ENCODE measurements at regions not wholly inside any gene's neighbourhood (a gene's known extent, or its start where the extent isn't known, plus 50 kb on each side); places are given as distances from the start of the nearest gene placed in this dataset.
"Not testable (repeated sequence)": the region's sequence is repeated elsewhere in the genome, so short reads cannot be mapped to it uniquely, and the experiment has no call there.

GRCh38 chr7:32222251-32222900 lies 152.2 kb upstream of the PDE1C start:
- DNase-seq, result no peak

DNA sequence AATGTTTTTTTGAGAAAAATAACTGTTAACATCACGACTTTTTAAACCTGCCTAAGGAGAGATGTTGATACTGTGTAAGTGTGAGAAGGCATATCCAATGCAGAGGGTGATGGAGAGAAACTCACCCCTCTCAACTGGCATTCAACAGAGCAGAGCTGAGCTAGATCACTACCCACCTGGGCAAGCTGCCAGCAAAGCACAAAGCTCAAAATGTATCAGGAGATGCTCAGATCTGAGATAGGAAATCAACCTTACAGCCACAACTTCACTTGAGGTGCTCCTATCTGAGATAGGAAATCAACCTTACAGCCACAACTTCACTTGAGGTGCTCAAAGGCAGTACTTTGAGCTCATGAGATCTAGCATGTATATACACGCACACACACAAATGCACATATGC lies 151.5 kb upstream of the PDE1C start:
- peak in 1 of 5 experiments; percentile 44 for DNase-seq

- no peak for DNase-seq
Observed at GRCh38 chr7:32221056-32221455, 150.8 kb upstream of the PDE1C start.

DNA sequence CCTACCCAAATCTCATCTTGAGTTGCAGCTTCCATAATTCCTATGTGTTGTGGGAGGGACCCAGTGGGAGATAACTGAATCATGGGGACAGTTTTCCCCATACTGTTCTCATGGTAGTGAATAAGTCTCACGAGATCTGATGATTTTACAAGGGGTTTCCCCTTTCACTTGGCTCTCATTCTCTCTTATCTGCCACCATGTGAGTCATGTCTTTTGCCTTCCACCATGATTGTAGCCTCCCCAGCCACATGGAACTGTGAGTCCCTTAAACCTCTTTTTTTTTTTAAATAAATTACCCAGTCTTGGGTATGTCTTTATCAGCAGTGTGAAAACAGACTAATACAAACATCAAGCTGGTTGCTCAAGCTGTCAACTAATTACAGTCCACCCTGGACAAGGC lies 149.6 kb upstream of the PDE1C start:
- not testable (repeated sequence) for DNase-seq

DNA sequence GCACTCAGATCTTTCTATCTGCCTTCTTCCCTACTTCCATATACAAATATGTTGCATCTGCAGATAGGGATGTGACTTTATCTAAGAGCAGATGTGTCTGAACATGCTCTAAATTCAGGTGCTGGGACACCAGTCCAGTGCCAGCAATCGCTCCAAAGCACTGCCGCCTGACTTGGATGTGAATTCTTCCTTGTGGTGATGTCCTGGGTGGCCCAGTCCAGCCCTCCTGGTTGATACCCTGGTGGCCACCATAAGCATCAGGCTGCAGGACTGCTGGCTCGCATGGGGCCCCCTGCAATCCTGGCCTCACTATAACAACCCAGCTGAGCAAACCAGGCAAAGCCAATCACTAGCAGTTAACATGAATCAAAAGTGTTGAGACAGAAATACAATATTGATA lies 149.2 kb upstream of the PDE1C start:
- no peak for DNase-seq

- no peak for DNase-seq
Observed at GRCh38 chr7:32218741-32219288, 148.6 kb upstream of the PDE1C start.

GRCh38 chr7:32218154-32218467 lies 147.9 kb upstream of the PDE1C start:
- DNase-seq, result no peak

- no peak for DNase-seq
Observed at GRCh38 chr7:32217341-32218153, 147.3 kb upstream of the PDE1C start.

DNA sequence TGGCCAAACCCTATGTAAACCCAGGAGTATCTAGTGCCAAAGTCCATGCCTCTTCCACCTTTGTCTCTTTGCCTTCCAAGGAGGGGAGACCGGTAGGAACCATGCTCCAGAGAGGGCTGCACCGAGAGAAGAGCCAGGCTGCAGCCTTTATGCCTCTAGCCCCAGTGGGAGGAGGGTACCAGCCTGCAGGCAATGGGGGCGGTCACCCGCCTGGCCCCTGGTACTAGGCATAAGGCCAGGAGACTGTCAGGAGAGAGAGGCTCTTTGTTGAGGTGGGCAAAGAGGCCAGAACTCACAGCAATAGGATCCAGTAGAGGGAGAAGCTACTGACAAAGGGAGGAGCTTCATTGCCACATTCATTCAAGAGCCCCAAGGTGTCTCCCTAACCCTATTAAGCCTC lies 146.6 kb upstream of the PDE1C start:
- no peak for DNase-seq

- DNase-seq, result no peak
Observed at GRCh38 chr7:32215697-32216096, 145.5 kb upstream of the PDE1C start.

DNA sequence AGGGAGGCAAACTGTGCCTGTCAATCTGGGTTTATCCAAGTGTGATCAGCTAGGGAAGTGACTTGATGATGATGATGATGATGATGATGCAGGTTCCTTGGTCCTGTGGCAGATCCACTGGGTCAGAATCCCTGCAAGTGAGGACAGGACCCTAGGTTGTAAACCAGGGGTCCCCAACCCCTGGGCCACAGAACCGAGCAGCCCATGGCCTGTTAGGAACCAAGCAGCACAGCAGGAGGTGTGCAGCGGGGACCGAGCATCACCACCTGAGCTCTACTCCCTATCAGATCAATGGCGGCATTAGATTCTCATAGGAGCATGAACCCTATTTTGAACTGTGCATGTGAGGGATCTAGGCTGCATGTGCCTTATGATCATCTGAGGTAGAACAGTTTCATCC lies 144.7 kb upstream of the PDE1C start:
- no peak for DNase-seq

DNA sequence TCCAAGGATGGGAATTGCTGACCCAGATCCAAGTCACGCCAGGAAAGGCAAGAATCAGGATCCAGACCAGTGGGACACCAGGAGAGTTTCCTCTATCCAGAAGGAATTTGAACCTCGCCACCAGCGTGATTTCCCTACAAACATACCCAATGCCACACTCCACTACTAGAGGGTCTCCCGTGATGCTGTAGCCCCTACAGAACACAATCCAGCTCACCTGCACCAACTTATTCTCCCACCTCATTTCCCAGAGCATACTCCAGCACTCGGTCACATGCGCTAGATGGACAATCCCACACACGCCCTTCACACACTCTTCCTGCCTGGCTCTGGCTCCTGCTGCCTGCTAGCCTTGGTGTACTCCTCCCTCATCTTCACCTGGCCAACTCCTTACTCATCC lies 142.1 kb upstream of the PDE1C start:
- DNase-seq, result no peak

GRCh38 chr7:32206987-32207386 lies 136.8 kb upstream of the PDE1C start:
- no peak for DNase-seq

DNA sequence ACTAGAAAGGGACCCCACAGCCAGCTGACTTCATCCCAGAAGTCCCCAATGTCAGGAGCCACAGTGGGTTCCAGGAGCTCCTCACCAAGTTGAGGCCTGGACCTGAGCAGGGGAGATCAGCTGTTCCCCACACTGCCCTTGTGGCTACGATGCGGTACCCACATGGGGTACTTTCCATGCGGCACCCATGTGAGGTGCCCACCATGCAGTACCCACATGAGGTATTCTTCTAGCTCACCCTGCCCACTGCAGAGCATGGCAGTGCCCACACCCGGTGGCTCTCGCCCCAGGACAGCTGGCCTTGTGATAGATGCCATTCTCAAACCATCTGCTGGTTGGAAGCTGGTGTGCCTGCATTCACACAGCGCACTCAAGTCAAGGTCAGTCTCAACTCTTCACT lies 136.3 kb upstream of the PDE1C start:
- no peak for DNase-seq

- not testable (repeated sequence) for DNase-seq
Observed at GRCh38 chr7:32205298-32205824, 135.2 kb upstream of the PDE1C start.

- DNase-seq, result peak in 1 of 5 experiments; percentile 8
Observed at GRCh38 chr7:32204361-32205018, 134.3 kb upstream of the PDE1C start.

- no peak for DNase-seq
Observed at GRCh38 chr7:32200646-32201045, 130.4 kb upstream of the PDE1C start.

DNA sequence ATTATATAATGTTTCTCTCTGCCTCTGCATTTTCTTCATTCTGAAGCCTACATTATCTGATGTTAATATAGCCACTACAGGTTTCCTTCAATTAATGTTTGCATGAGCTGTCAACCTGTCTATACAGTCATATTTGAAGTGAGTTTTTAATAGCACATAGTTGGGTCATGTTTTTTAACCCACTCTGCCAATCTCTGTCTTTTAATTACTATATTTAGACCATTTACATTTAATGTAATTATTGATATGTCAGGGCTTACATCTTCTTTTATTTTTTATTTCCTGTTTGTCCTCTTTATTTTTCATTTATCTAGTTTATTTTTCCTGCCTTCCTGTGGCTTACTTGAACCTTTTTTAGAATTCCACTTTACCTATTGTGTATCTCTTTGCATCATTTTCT lies 124.3 kb upstream of the PDE1C start:
- DNase-seq, result no peak

- DNase-seq, result no peak
Observed at GRCh38 chr7:32191305-32191704, 121.1 kb upstream of the PDE1C start.

DNA sequence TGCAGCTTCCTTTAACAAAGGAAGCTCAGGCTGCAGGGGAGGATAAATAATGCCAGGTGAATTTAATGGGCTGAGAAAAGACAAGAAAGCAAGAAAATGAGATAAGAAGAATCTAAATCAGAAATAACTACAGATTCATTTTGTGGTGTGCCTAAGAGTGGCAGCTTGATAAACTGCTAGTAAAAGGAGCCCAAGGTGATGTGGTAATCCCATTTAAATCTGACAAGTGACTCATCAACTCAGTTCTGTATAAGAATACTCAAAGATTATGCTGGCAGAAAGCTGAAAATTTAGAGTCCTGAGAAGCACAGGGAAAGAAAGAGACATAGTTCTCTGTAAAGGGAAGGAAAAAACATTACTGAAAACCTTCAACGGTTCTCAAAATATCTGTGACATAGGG lies 109.4 kb upstream of the PDE1C start:
- DNase-seq, result no peak

DNA sequence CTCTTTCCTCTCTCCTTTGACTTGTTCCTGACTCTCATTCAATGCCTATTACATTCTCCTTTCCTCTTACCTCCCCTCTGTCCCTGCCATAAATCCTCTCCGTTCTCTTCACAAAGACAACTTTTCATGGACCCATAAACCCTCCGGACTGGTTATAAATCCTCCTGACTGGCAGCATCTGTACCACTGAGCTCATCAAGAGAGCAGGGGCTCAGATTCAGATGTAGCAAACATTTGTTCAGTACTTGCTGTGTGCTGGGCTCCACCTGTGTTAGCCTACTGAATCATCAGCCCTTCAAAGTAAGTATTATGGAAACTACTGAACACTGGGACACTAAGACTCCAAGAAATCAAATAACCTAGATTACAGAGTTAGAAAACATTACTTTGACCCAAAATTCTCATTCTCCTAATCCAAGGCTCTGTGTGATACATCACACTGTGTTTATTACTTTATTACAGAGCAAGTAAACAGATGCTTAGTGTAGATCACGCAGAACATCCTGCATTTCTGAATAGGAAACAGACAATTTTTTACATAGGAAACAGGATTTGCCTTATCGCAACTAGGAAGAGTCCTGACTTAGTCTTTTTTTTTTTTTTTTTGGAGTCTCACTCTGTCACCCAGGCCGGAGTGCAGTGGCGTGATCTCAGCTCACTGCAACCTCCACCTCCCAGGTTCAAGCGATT lies 108.6 kb upstream of the PDE1C start:
- DNase-seq, result no peak

GRCh38 chr7:32177232-32177631 lies 107.0 kb upstream of the PDE1C start:
- no peak for DNase-seq

- DNase-seq, result no peak
Observed at GRCh38 chr7:32175099-32175498, 104.9 kb upstream of the PDE1C start.

All from T-helper 2 cell (primary cell).